HAP-1 (cell line): ENCODE measurements at regions not wholly inside any gene's neighbourhood (a gene's known extent, or its start where the extent isn't known, plus 50 kb on each side); places are given as distances from the start of the nearest gene placed in this dataset.

Experiments used
- DNase-seq, 2 experiments: peaks; one replicate each; pipeline ENCODE4 v3.0.0-alpha.2; 2016 to 2020; ENCODE audit warnings: low spot score in 2 of 2
- H3K27me3 ChIP-seq: fragments of 250-450 bp; sonication (Bioruptor Pico); 2 replicates; pipeline ENCODE4 v1.5.1; 2020; ENCODE audit warnings: low read depth, mild to moderate bottlenecking, moderate library complexity
- H3K36me3 ChIP-seq: fragments of 250-450 bp; sonication (Bioruptor Pico); replicated peaks from 2 replicates; pipeline ENCODE4 v1.5.1; 2020; ENCODE audit warnings: mild to moderate bottlenecking
- H3K4me1 ChIP-seq: fragments of 250-450 bp; sonication (Bioruptor Pico); 2 replicates; pipeline ENCODE4 v1.5.1; 2020; ENCODE audit warnings: mild to moderate bottlenecking
- H3K4me3 ChIP-seq: fragments of 250-450 bp; sonication (Bioruptor Pico); 2 replicates; pipeline ENCODE4 v1.5.1; 2020; ENCODE audit warnings: mild to moderate bottlenecking, moderate library complexity
- H3K9me3 ChIP-seq: fragments of 250-450 bp; sonication (Bioruptor Pico); 2 replicates; pipeline ENCODE4 v1.5.1; 2020; ENCODE audit warnings: mild to moderate bottlenecking, moderate library complexity
- in situ Hi-C: fragments of 300-500 bp; cut with MboI; formaldehyde crosslinking; loops from 3 replicates; pipeline ENCODE4 v1.14.3; 2020; ENCODE audit warnings: low sequenced_read_pairs, inconsistent platforms, mixed read lengths

GRCh38 chr18:69109686-69110085 is 291.0 kb upstream of the DOK6 start:
- in situ Hi-C loops = no loop called here
- H3K36me3 ChIP-seq = no peaks in the 10 kb centered on the region
- H3K27me3 ChIP-seq = no peaks in the 10 kb centered on the region
- DNase-seq = no peak
- no peaks in the 10 kb centered on the region for H3K4me1 ChIP-seq
- no peaks in the 10 kb centered on the region for H3K9me3 ChIP-seq
- H3K4me3 ChIP-seq = no peak overlapping the region

GRCh38 chr18:69120833-69121232 is 279.9 kb upstream of the DOK6 start:
- no peaks in the 10 kb centered on the region for H3K27me3 ChIP-seq
- no peak overlapping the region for H3K4me3 ChIP-seq
- in situ Hi-C loops = no loop called here
- no peaks in the 10 kb centered on the region for H3K36me3 ChIP-seq
- no peak for DNase-seq
- no peaks in the 10 kb centered on the region for H3K9me3 ChIP-seq
- H3K4me1 ChIP-seq = no peaks in the 10 kb centered on the region

- in situ Hi-C loops = no loop called here
- Histone ChIP-seq H3K9me3 (no peaks in the 10 kb centered on the region), H3K27me3 (no peaks in the 10 kb centered on the region), H3K36me3 (no peaks in the 10 kb centered on the region), H3K4me3 (no peak overlapping the region), H3K4me1 (no peaks in the 10 kb centered on the region)
- no peak for DNase-seq
Observed at GRCh38 chr18:69123421-69123820, 277.3 kb upstream of the DOK6 start.

GRCh38 chr18:69127873-69128500 is 272.7 kb upstream of the DOK6 start:
- H3K9me3 ChIP-seq = no peaks in the 10 kb centered on the region
- no peaks in the 10 kb centered on the region for H3K27me3 ChIP-seq
- in situ Hi-C loops = no loop called here
- H3K4me3 ChIP-seq = no peak overlapping the region
- H3K36me3 ChIP-seq = no peaks in the 10 kb centered on the region
- no peak for DNase-seq
- no peaks in the 10 kb centered on the region for H3K4me1 ChIP-seq

GRCh38 chr18:69128566-69128965 is 272.1 kb upstream of the DOK6 start:
- DNase-seq = no peak
- no peaks in the 10 kb centered on the region for H3K9me3 ChIP-seq
- H3K27me3 ChIP-seq = no peaks in the 10 kb centered on the region
- in situ Hi-C loops = no loop called here
- H3K4me3 ChIP-seq = no peak overlapping the region
- no peaks in the 10 kb centered on the region for H3K36me3 ChIP-seq
- no peaks in the 10 kb centered on the region for H3K4me1 ChIP-seq

- Histone ChIP-seq H3K4me1 (no peaks in the 10 kb centered on the region), H3K36me3 (no peaks in the 10 kb centered on the region), H3K9me3 (no peaks in the 10 kb centered on the region), H3K4me3 (no peak overlapping the region), H3K27me3 (no peaks in the 10 kb centered on the region)
- in situ Hi-C loops = no loop called here
- no peak for DNase-seq
Observed at GRCh38 chr18:69128978-69129377, 271.7 kb upstream of the DOK6 start.

- in situ Hi-C loops = no loop called here
- H3K27me3 ChIP-seq = no peaks in the 10 kb centered on the region
- H3K9me3 ChIP-seq = no peaks in the 10 kb centered on the region
- no peaks in the 10 kb centered on the region for H3K4me1 ChIP-seq
- DNase-seq = no peak
- no peak overlapping the region for H3K4me3 ChIP-seq
- no peaks in the 10 kb centered on the region for H3K36me3 ChIP-seq
Observed at GRCh38 chr18:69138088-69138487, 262.6 kb upstream of the DOK6 start.

GRCh38 chr18:69143084-69143483 is 257.6 kb upstream of the DOK6 start:
- no peaks in the 10 kb centered on the region for H3K27me3 ChIP-seq
- DNase-seq = no peak
- in situ Hi-C loops = no loop called here
- no peaks in the 10 kb centered on the region for H3K36me3 ChIP-seq
- no peaks in the 10 kb centered on the region for H3K4me1 ChIP-seq
- no peak overlapping the region for H3K4me3 ChIP-seq
- H3K9me3 ChIP-seq = no peaks in the 10 kb centered on the region

- Histone ChIP-seq H3K27me3 (no peaks in the 10 kb centered on the region), H3K4me3 (no peak overlapping the region), H3K36me3 (no peaks in the 10 kb centered on the region), H3K4me1 (no peaks in the 10 kb centered on the region), H3K9me3 (no peaks in the 10 kb centered on the region)
- DNase-seq = no peak
- in situ Hi-C loops = no loop called here
Observed at GRCh38 chr18:69152436-69152835, 248.3 kb upstream of the DOK6 start.

- H3K4me3 ChIP-seq = no peak overlapping the region
- DNase-seq = no peak
- H3K36me3 ChIP-seq = no peaks in the 10 kb centered on the region
- in situ Hi-C loops = no loop called here
- no peaks in the 10 kb centered on the region for H3K9me3 ChIP-seq
- no peaks in the 10 kb centered on the region for H3K4me1 ChIP-seq
- H3K27me3 ChIP-seq = no peaks in the 10 kb centered on the region
Observed at GRCh38 chr18:69157906-69158305, 242.8 kb upstream of the DOK6 start.

- no peak for DNase-seq
- Histone ChIP-seq H3K4me3 (no peak overlapping the region), H3K36me3 (no peaks in the 10 kb centered on the region), H3K9me3 (no peaks in the 10 kb centered on the region), H3K27me3 (no peaks in the 10 kb centered on the region), H3K4me1 (no peaks in the 10 kb centered on the region)
- in situ Hi-C loops = no loop called here
Observed at GRCh38 chr18:69158944-69159343, 241.7 kb upstream of the DOK6 start.

GRCh38 chr18:69161383-69162028 is 239.2 kb upstream of the DOK6 start:
- Histone ChIP-seq H3K9me3 (no peaks in the 10 kb centered on the region), H3K27me3 (no peaks in the 10 kb centered on the region), H3K36me3 (no peaks in the 10 kb centered on the region), H3K4me1 (no peaks in the 10 kb centered on the region), H3K4me3 (no peak overlapping the region)
- in situ Hi-C loops = no loop called here
- no peak for DNase-seq

GRCh38 chr18:69162649-69163048 is 238.0 kb upstream of the DOK6 start:
- Histone ChIP-seq H3K9me3 (no peaks in the 10 kb centered on the region), H3K4me3 (no peak overlapping the region), H3K4me1 (no peaks in the 10 kb centered on the region), H3K27me3 (no peaks in the 10 kb centered on the region), H3K36me3 (no peaks in the 10 kb centered on the region)
- no peak for DNase-seq
- in situ Hi-C loops = no loop called here

GRCh38 chr18:69172046-69172445 is 228.6 kb upstream of the DOK6 start:
- no peak overlapping the region for H3K4me3 ChIP-seq
- in situ Hi-C loops = no loop called here
- H3K9me3 ChIP-seq = no peaks in the 10 kb centered on the region
- no peaks in the 10 kb centered on the region for H3K4me1 ChIP-seq
- no peaks in the 10 kb centered on the region for H3K27me3 ChIP-seq
- no peak for DNase-seq
- H3K36me3 ChIP-seq = no peaks in the 10 kb centered on the region

GRCh38 chr18:69175681-69176080 is 225.0 kb upstream of the DOK6 start:
- H3K4me1 ChIP-seq = no peaks in the 10 kb centered on the region
- H3K27me3 ChIP-seq = no peaks in the 10 kb centered on the region
- H3K4me3 ChIP-seq = no peak overlapping the region
- no peaks in the 10 kb centered on the region for H3K36me3 ChIP-seq
- DNase-seq = no peak
- in situ Hi-C loops = no loop called here
- no peaks in the 10 kb centered on the region for H3K9me3 ChIP-seq
